Loucy (cell line): ENCODE measurements at regions not wholly inside any gene's neighbourhood (a gene's known extent, or its start where the extent isn't known, plus 50 kb on each side); places are given as distances from the start of the nearest gene placed in this dataset.

Source experiments
- H2AFZ ChIP-seq: fragments of 200-600 bp; sonication (generic); 2 replicates; pipeline ENCODE4 v1.6.0; 2016; ENCODE audit warnings: antibody characterized with exemption, mild to moderate bottlenecking, low read length, moderate library complexity
- H3F3A ChIP-seq: fragments of 200-600 bp; 2 replicates; pipeline ENCODE4 v1.6.0; 2016; ENCODE audit warnings: antibody characterized with exemption, low read depth, mild to moderate bottlenecking
- H3K27me3 ChIP-seq: fragments of 200-600 bp; sonication (generic); 2 replicates; pipeline ENCODE4 v1.6.1; 2014; ENCODE audit warnings: low read length, mild to moderate bottlenecking; ENCODE audit not compliant: insufficient read depth, poor library complexity, severe bottlenecking
- H3K36me3 ChIP-seq: fragments of 200-600 bp; sonication (generic); 2 replicates; pipeline ENCODE4 v1.6.1; 2016; ENCODE audit warnings: low read length; ENCODE audit not compliant: insufficient read depth
- H3K4me1 ChIP-seq: fragments of 200-600 bp; sonication (generic); 2 replicates; pipeline ENCODE4 v1.5.1; 2014; ENCODE audit warnings: low read length, mild to moderate bottlenecking; ENCODE audit not compliant: insufficient read depth, poor library complexity, severe bottlenecking
- H3K4me2 ChIP-seq: fragments of 200-600 bp; sonication (generic); 2 replicates; pipeline ENCODE4 v1.6.0; 2014; ENCODE audit warnings: antibody characterized with exemption, low read length, low read depth, mild to moderate bottlenecking; ENCODE audit not compliant: poor library complexity, severe bottlenecking
- H3K4me3 ChIP-seq: fragments of 200-600 bp; sonication (generic); 2 replicates; pipeline ENCODE4 v1.5.1; 2014; ENCODE audit warnings: low read length, mild to moderate bottlenecking, mixed read lengths; ENCODE audit not compliant: poor library complexity, severe bottlenecking
- H3K79me2 ChIP-seq: fragments of 200-600 bp; sonication (generic); 2 replicates; pipeline ENCODE4 v1.6.1; 2014; ENCODE audit warnings: low read length; ENCODE audit not compliant: insufficient read depth
- H3K9ac ChIP-seq: fragments of 200-600 bp; sonication (generic); 2 replicates; pipeline ENCODE4 v1.6.0; 2014; ENCODE audit warnings: mild to moderate bottlenecking, low read depth, low read length, moderate library complexity; ENCODE audit not compliant: poor library complexity, severe bottlenecking
- H3K9me2 ChIP-seq: fragments of 200-600 bp; sonication (generic); replicated peaks from 2 replicates; pipeline ENCODE4 v1.6.1; 2016; ENCODE audit warnings: low read depth, low read length, mixed read lengths
- H3K9me3 ChIP-seq: fragments of 200-600 bp; sonication (generic); 2 replicates; pipeline ENCODE4 v1.6.1; 2014; ENCODE audit warnings: mild to moderate bottlenecking, antibody characterized with exemption, low read length, low read depth; ENCODE audit not compliant: insufficient read depth
- H4K20me1 ChIP-seq: fragments of 200-600 bp; sonication (generic); 2 replicates; pipeline ENCODE4 v1.6.0; 2014; ENCODE audit warnings: antibody characterized with exemption, low read length, mild to moderate bottlenecking; ENCODE audit not compliant: insufficient read depth, poor library complexity, severe bottlenecking
- CTCF ChIP-seq: fragments of 200-600 bp; sonication (generic); conservative IDR thresholded peaks from 2 replicates; pipeline ENCODE4 v1.5.1; 2014; ENCODE audit warnings: mild to moderate bottlenecking, antibody characterized with exemption, low read length
- EZH2phosphoT487 ChIP-seq: fragments of 200-600 bp; IDR thresholded peaks from 2 replicates; pipeline ENCODE4 v1.6.1; 2018; ENCODE audit warnings: antibody characterized with exemption, mild to moderate bottlenecking, moderate library complexity, borderline replicate concordance

GRCh38 chr16:59909262-59909661 lies 1175.1 kb upstream of the GOT2 start:
- H4K20me1 ChIP-seq: no peaks in the 10 kb centered on the region
- H3K4me1 ChIP-seq: no peaks in the 10 kb centered on the region
- H3K4me3 ChIP-seq: no peak overlapping the region
- no peak overlapping the region for H3K4me2 ChIP-seq
- H3K27me3 ChIP-seq: no peaks in the 10 kb centered on the region
- H3K9ac ChIP-seq: no peak overlapping the region
- H3F3A ChIP-seq: no peaks in the 10 kb centered on the region
- H3K79me2 ChIP-seq: no peaks in the 10 kb centered on the region
- H3K9me3 ChIP-seq: no peaks in the 10 kb centered on the region
- no peaks in the 10 kb centered on the region for H3K36me3 ChIP-seq
- H3K9me2 ChIP-seq: no peaks in the 10 kb centered on the region
- H2AFZ ChIP-seq: no peak overlapping the region
- no peak for TF ChIP-seq EZH2phosphoT487
- no peak for TF ChIP-seq CTCF

GRCh38 chr16:59907611-59908010 lies 1173.5 kb upstream of the GOT2 start:
- H3F3A ChIP-seq: no peaks in the 10 kb centered on the region
- no peak for TF ChIP-seq CTCF
- no peak overlapping the region for H3K9ac ChIP-seq
- no peaks in the 10 kb centered on the region for H3K36me3 ChIP-seq
- no peaks in the 10 kb centered on the region for H4K20me1 ChIP-seq
- no peaks in the 10 kb centered on the region for H3K4me1 ChIP-seq
- H3K27me3 ChIP-seq: no peaks in the 10 kb centered on the region
- H3K9me2 ChIP-seq: no peaks in the 10 kb centered on the region
- no peak overlapping the region for H3K4me3 ChIP-seq
- no peaks in the 10 kb centered on the region for H3K79me2 ChIP-seq
- no peak overlapping the region for H3K4me2 ChIP-seq
- no peak overlapping the region for H2AFZ ChIP-seq
- H3K9me3 ChIP-seq: no peaks in the 10 kb centered on the region

GRCh38 chr16:59905606-59906005 lies 1171.5 kb upstream of the GOT2 start:
- TF ChIP-seq EZH2phosphoT487: no peak
- no peak for TF ChIP-seq CTCF
- Histone ChIP-seq H3K27me3 (no peaks in the 10 kb centered on the region), H3K36me3 (no peaks in the 10 kb centered on the region), H3K79me2 (no peaks in the 10 kb centered on the region), H3F3A (no peaks in the 10 kb centered on the region), H3K4me2 (no peak overlapping the region), H3K9me3 (no peaks in the 10 kb centered on the region), H2AFZ (no peak overlapping the region), H4K20me1 (no peaks in the 10 kb centered on the region), H3K9ac (no peak overlapping the region), H3K4me3 (no peak overlapping the region), H3K4me1 (no peaks in the 10 kb centered on the region), H3K9me2 (no peaks in the 10 kb centered on the region)
